Activated CD4-positive, alpha-beta memory T cell treated with anti-CD3 and anti-CD28 coated beads for 36 hours (primary cell): ENCODE measurements at regions not wholly inside any gene's neighbourhood (a gene's known extent, or its start where the extent isn't known, plus 50 kb on each side); places are given as distances from the start of the nearest gene placed in this dataset.
"Not testable (repeated sequence)": the region's sequence is repeated elsewhere in the genome, so short reads cannot be mapped to it uniquely, and the experiment has no call there.

Source experiments
- CTCF ChIA-PET: fragments of 350-600 bp; sonication (Branson Sonifier 250); formaldehyde crosslinking; loops from one replicate; lab custom pipeline; 2021; ENCODE audit warnings: antibody characterized with exemption, inconsistent platforms; lab: Charles Lee
- POLR2A ChIA-PET: fragments of 350-600 bp; sonication (Branson Sonifier 250); formaldehyde crosslinking; loops from one replicate; lab custom pipeline; 2021; ENCODE audit warnings: antibody characterized with exemption; lab: Charles Lee
- DNase-seq: peaks from one replicate; pipeline ENCODE4 v3.0.0-alpha.2; 2020
- H3K27ac Mint-ChIP-seq: one replicate; pipeline ENCODE4 v1.8.0; 2021; ENCODE audit warnings: mixed read lengths
- H3K27me3 Mint-ChIP-seq: one replicate; pipeline ENCODE4 v1.8.0; 2021; ENCODE audit warnings: mixed read lengths
- H3K36me3 Mint-ChIP-seq: one replicate; pipeline ENCODE4 v1.8.0; 2021; ENCODE audit warnings: mixed read lengths
- H3K4me1 Mint-ChIP-seq: one replicate; pipeline ENCODE4 v1.8.0; 2021; ENCODE audit warnings: low read depth, mixed read lengths
- H3K4me3 Mint-ChIP-seq: one replicate; pipeline ENCODE4 v1.8.0; 2021; ENCODE audit warnings: mild to moderate bottlenecking, mixed read lengths
- H3K9me3 Mint-ChIP-seq: one replicate; pipeline ENCODE4 v1.8.0; 2021; ENCODE audit warnings: mixed read lengths
- intact Hi-C: fragments of 100-400 bp; cut with micrococcal nuclease; formaldehyde crosslinking; loops from one replicate; pipeline ENCODE4 v1.15.1; 2023

- Mint-ChIP-seq H3K27me3 (no peaks in the 10 kb centered on the region), H3K9me3 (no peaks in the 10 kb centered on the region), H3K36me3 (no peaks in the 10 kb centered on the region), H3K27ac (no peak overlapping the region), H3K4me1 (no peaks in the 10 kb centered on the region), H3K4me3 (no peak overlapping the region)
- CTCF ChIA-PET, result no interaction called here
- POLR2A ChIA-PET, result no interaction called here
- intact Hi-C loops, result no loop called here
- no peak for DNase-seq
Observed at GRCh38 chrX:776061-776460, 145.5 kb downstream of the SHOX start.

GRCh38 chrX:774536-774935, 143.9 kb downstream of the SHOX start:
- H3K27ac Mint-ChIP-seq, result no peak overlapping the region
- no peaks in the 10 kb centered on the region for H3K36me3 Mint-ChIP-seq
- H3K27me3 Mint-ChIP-seq, result no peaks in the 10 kb centered on the region
- no peak overlapping the region for H3K4me3 Mint-ChIP-seq
- POLR2A ChIA-PET, result no interaction called here
- intact Hi-C loops, result no loop called here
- H3K4me1 Mint-ChIP-seq, result no peaks in the 10 kb centered on the region
- no peak for DNase-seq
- no peaks in the 10 kb centered on the region for H3K9me3 Mint-ChIP-seq
- CTCF ChIA-PET, result no interaction called here

GRCh38 chrX:773292-774025, 142.9 kb downstream of the SHOX start:
- H3K27ac Mint-ChIP-seq, result no peak overlapping the region
- H3K27me3 Mint-ChIP-seq, result no peaks in the 10 kb centered on the region
- CTCF ChIA-PET, result no interaction called here
- POLR2A ChIA-PET, result no interaction called here
- no peaks in the 10 kb centered on the region for H3K36me3 Mint-ChIP-seq
- no peaks in the 10 kb centered on the region for H3K4me1 Mint-ChIP-seq
- DNase-seq, result no peak
- intact Hi-C loops, result no loop called here
- no peak overlapping the region for H3K4me3 Mint-ChIP-seq
- H3K9me3 Mint-ChIP-seq, result peaks cover 3% of the 10 kb centered on the region

GRCh38 chrX:771536-771935, 140.9 kb downstream of the SHOX start:
- no peaks in the 10 kb centered on the region for H3K4me1 Mint-ChIP-seq
- no peak for DNase-seq
- no peaks in the 10 kb centered on the region for H3K27me3 Mint-ChIP-seq
- no peaks in the 10 kb centered on the region for H3K36me3 Mint-ChIP-seq
- intact Hi-C loops, result no loop called here
- ChIA-PET CTCF (no interaction called here), POLR2A (no interaction called here)
- H3K27ac Mint-ChIP-seq, result no peak overlapping the region
- no peak overlapping the region for H3K4me3 Mint-ChIP-seq
- H3K9me3 Mint-ChIP-seq, result peaks cover 14% of the 10 kb centered on the region

GRCh38 chrX:769796-770195, 139.2 kb downstream of the SHOX start:
- Mint-ChIP-seq H3K27ac (no peak overlapping the region), H3K4me3 (no peak overlapping the region), H3K9me3 (peaks cover 15% of the 10 kb centered on the region), H3K36me3 (no peaks in the 10 kb centered on the region), H3K4me1 (no peaks in the 10 kb centered on the region), H3K27me3 (no peaks in the 10 kb centered on the region)
- intact Hi-C loops, result no loop called here
- POLR2A ChIA-PET, result no interaction called here
- CTCF ChIA-PET, result no interaction called here
- DNase-seq, result no peak

GRCh38 chrX:768596-768995, 138.0 kb downstream of the SHOX start:
- Mint-ChIP-seq H3K9me3 (peaks cover 16% of the 10 kb centered on the region), H3K4me1 (no peaks in the 10 kb centered on the region), H3K27ac (no peak overlapping the region), H3K36me3 (no peaks in the 10 kb centered on the region), H3K4me3 (no peak overlapping the region), H3K27me3 (no peaks in the 10 kb centered on the region)
- ChIA-PET CTCF (no interaction called here), POLR2A (no interaction called here)
- DNase-seq, result no peak
- intact Hi-C loops, result no loop called here

- DNase-seq, result no peak
- intact Hi-C loops, result no loop called here
- H3K27ac Mint-ChIP-seq, result no peak overlapping the region
- no peaks in the 10 kb centered on the region for H3K36me3 Mint-ChIP-seq
- H3K4me3 Mint-ChIP-seq, result no peak overlapping the region
- CTCF ChIA-PET, result no interaction called here
- H3K27me3 Mint-ChIP-seq, result peaks cover 3% of the 10 kb centered on the region
- POLR2A ChIA-PET, result no interaction called here
- H3K9me3 Mint-ChIP-seq, result peaks cover 4% of the 10 kb centered on the region
- H3K4me1 Mint-ChIP-seq, result no peaks in the 10 kb centered on the region
Observed at GRCh38 chrX:758917-759316, 128.3 kb downstream of the SHOX start.

- CTCF ChIA-PET, result no interaction called here
- H3K27ac Mint-ChIP-seq, result no peak overlapping the region
- no peaks in the 10 kb centered on the region for H3K9me3 Mint-ChIP-seq
- no peak for DNase-seq
- no peaks in the 10 kb centered on the region for H3K36me3 Mint-ChIP-seq
- POLR2A ChIA-PET, result no interaction called here
- intact Hi-C loops, result no loop called here
- no peaks in the 10 kb centered on the region for H3K27me3 Mint-ChIP-seq
- no peaks in the 10 kb centered on the region for H3K4me1 Mint-ChIP-seq
- H3K4me3 Mint-ChIP-seq, result no peak overlapping the region
Observed at GRCh38 chrX:750812-751211, 120.2 kb downstream of the SHOX start.

GRCh38 chrX:750263-750662, 119.7 kb downstream of the SHOX start:
- CTCF ChIA-PET, result no interaction called here
- Mint-ChIP-seq H3K9me3 (no peaks in the 10 kb centered on the region), H3K4me1 (no peaks in the 10 kb centered on the region), H3K36me3 (no peaks in the 10 kb centered on the region), H3K27ac (no peak overlapping the region), H3K4me3 (no peak overlapping the region), H3K27me3 (no peaks in the 10 kb centered on the region)
- POLR2A ChIA-PET, result no interaction called here
- intact Hi-C loops, result no loop called here
- no peak for DNase-seq

GRCh38 chrX:747176-747575, 116.6 kb downstream of the SHOX start:
- POLR2A ChIA-PET, result no interaction called here
- Mint-ChIP-seq H3K4me1 (no peaks in the 10 kb centered on the region), H3K36me3 (peaks cover 2% of the 10 kb centered on the region), H3K4me3 (no peak overlapping the region), H3K27ac (no peak overlapping the region), H3K9me3 (peaks cover 12% of the 10 kb centered on the region), H3K27me3 (no peaks in the 10 kb centered on the region)
- CTCF ChIA-PET, result no interaction called here
- intact Hi-C loops, result no loop called here
- no peak for DNase-seq

- ChIA-PET POLR2A (no interaction called here), CTCF (no interaction called here)
- no peaks in the 10 kb centered on the region for H3K27me3 Mint-ChIP-seq
- DNase-seq, result no peak
- H3K27ac Mint-ChIP-seq, result no peak overlapping the region
- no peaks in the 10 kb centered on the region for H3K36me3 Mint-ChIP-seq
- H3K4me1 Mint-ChIP-seq, result no peaks in the 10 kb centered on the region
- intact Hi-C loops, result no loop called here
- H3K9me3 Mint-ChIP-seq, result peaks cover 29% of the 10 kb centered on the region
- H3K4me3 Mint-ChIP-seq, result no peak overlapping the region
Observed at GRCh38 chrX:739611-740010, 109.0 kb downstream of the SHOX start.

- H3K27me3 Mint-ChIP-seq, result not testable (repeated sequence)
Observed at GRCh38 chrX:737021-737420, 106.4 kb downstream of the SHOX start.

GRCh38 chrX:734362-734761, 103.8 kb downstream of the SHOX start:
- H3K9me3 Mint-ChIP-seq, result peaks cover 6% of the 10 kb centered on the region
- CTCF ChIA-PET, result no interaction called here

More at GRCh38 chrX:737021-737420, 106.4 kb downstream of the SHOX start:
- H3K4me1 Mint-ChIP-seq, H3K4me3 Mint-ChIP-seq, intact Hi-C loops, H3K27ac Mint-ChIP-seq, POLR2A ChIA-PET, H3K36me3 Mint-ChIP-seq, CTCF ChIA-PET, DNase-seq: not testable (repeated sequence)
- H3K9me3 Mint-ChIP-seq, result peaks cover 19% of the 10 kb centered on the region

More at GRCh38 chrX:734362-734761, 103.8 kb downstream of the SHOX start:
- H3K36me3 Mint-ChIP-seq, result no peaks in the 10 kb centered on the region
- no peak for DNase-seq
- no peak overlapping the region for H3K4me3 Mint-ChIP-seq
- no peaks in the 10 kb centered on the region for H3K27me3 Mint-ChIP-seq
- no peaks in the 10 kb centered on the region for H3K4me1 Mint-ChIP-seq
- POLR2A ChIA-PET, result no interaction called here
- H3K27ac Mint-ChIP-seq, result no peak overlapping the region
- intact Hi-C loops, result no loop called here
